Karpas-422 (cell line): ENCODE measurements at regions not wholly inside any gene's neighbourhood (a gene's known extent, or its start where the extent isn't known, plus 50 kb on each side); places are given as distances from the start of the nearest gene placed in this dataset.

ENCODE experiments used
- DNase-seq: peaks from one replicate; pipeline ENCODE4 v3.0.0-alpha.2; 2015
- H2AFZ ChIP-seq: fragments of 200-600 bp; sonication (generic); 2 replicates; pipeline ENCODE4 v1.6.1; 2014; ENCODE audit warnings: antibody characterized with exemption, low read length, mixed read lengths
- H3K27ac ChIP-seq: fragments of 200-600 bp; sonication (generic); 2 replicates; pipeline ENCODE4 v1.5.1; 2014; ENCODE audit warnings: mild to moderate bottlenecking, low read length, moderate library complexity
- H3K27me3 ChIP-seq: fragments of 200-600 bp; sonication (generic); 2 replicates; pipeline ENCODE4 v1.6.1; 2014; ENCODE audit warnings: low read length, mixed read lengths
- H3K36me3 ChIP-seq: fragments of 200-600 bp; sonication (generic); 2 replicates; pipeline ENCODE4 v1.6.1; 2014; ENCODE audit warnings: low read length, mixed read lengths; ENCODE audit not compliant: insufficient read depth
- H3K4me1 ChIP-seq: fragments of 200-600 bp; sonication (generic); 2 replicates; pipeline ENCODE4 v1.6.1; 2014; ENCODE audit warnings: mild to moderate bottlenecking, low read length, mixed read lengths
- H3K4me2 ChIP-seq: fragments of 200-600 bp; sonication (generic); 2 replicates; pipeline ENCODE4 v1.6.1; 2014; ENCODE audit warnings: low read length, low read depth, mild to moderate bottlenecking; ENCODE audit not compliant: poor library complexity, severe bottlenecking
- H3K4me3 ChIP-seq: fragments of 200-600 bp; sonication (generic); 2 replicates; pipeline ENCODE4 v1.5.1; 2014; ENCODE audit warnings: mild to moderate bottlenecking, antibody characterized with exemption, low read length, mixed read lengths
- H3K79me2 ChIP-seq: fragments of 200-600 bp; sonication (generic); 2 replicates; pipeline ENCODE4 v1.6.1; 2014; ENCODE audit warnings: mild to moderate bottlenecking, low read length, mixed read lengths
- H3K9ac ChIP-seq: fragments of 200-600 bp; sonication (generic); 2 replicates; pipeline ENCODE4 v1.6.0; 2014; ENCODE audit warnings: low read length
- H3K9me2 ChIP-seq: fragments of 200-600 bp; sonication (generic), shearing (Covaris generic); replicated peaks from 2 replicates; pipeline ENCODE4 v1.6.0; 2014; ENCODE audit warnings: mild to moderate bottlenecking, low read length, moderate library complexity; ENCODE audit not compliant: insufficient read depth
- H3K9me3 ChIP-seq: fragments of 300-700, 200-600 bp; sonication (generic); 2 replicates; pipeline ENCODE4 v1.6.1; 2014; ENCODE audit warnings: low read length, mixed read lengths
- H4K20me1 ChIP-seq: fragments of 200-600 bp; sonication (generic); 2 replicates; pipeline ENCODE4 v1.6.1; 2014; ENCODE audit warnings: mild to moderate bottlenecking, antibody characterized with exemption, low read length, low read depth; ENCODE audit not compliant: insufficient read depth

DNA sequence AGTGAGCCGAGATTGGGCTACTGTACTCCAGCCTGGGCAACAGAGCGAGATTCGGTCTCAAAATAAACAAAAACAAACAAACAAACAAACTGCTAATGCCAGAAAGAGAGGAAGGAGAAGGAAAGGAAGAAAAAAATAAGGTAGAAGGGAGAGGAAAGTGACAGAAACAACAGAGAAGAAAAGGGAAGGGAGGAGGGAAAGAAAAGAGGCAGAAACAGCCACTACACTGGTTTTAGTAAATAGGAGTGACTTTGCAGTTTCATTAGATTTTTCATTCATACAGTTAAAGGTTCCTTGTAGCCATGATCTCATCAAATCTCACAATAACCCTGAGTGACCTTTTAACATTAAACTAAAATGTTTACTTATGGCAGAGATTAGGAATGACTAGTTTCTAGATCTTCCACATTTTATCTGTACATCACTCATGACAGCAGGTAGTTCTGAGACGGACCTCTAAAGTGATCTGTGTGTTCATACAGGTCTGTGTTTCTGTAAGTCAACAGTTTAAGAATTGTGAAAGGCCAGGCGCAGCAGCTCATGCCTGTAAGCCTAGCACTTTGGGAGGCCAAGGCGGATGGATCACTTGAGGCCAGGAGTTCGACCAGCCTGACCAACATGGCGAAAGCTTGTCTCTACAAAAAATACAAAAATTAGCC, 191.3 kb upstream of the KLF14 start:
- Histone ChIP-seq H2AFZ (no peak overlapping the region), H3K9me2 (no peaks in the 10 kb centered on the region), H4K20me1 (peaks cover 5% of the 10 kb centered on the region; the same call in 1 of the 2 replicates), H3K9ac (no peak overlapping the region), H3K27me3 (no peaks in the 10 kb centered on the region), H3K4me3 (no peak overlapping the region), H3K79me2 (peaks cover 89% of the 10 kb centered on the region), H3K36me3 (peaks cover 28% of the 10 kb centered on the region; the same call in 1 of the 2 replicates), H3K9me3 (no peaks in the 10 kb centered on the region), H3K4me2 (no peak overlapping the region), H3K27ac (no peak overlapping the region), H3K4me1 (0 out of 2 replicates have a peak, but pooled peaks cover 3% of the 10 kb centered on the region)
- no peak for DNase-seq

DNA sequence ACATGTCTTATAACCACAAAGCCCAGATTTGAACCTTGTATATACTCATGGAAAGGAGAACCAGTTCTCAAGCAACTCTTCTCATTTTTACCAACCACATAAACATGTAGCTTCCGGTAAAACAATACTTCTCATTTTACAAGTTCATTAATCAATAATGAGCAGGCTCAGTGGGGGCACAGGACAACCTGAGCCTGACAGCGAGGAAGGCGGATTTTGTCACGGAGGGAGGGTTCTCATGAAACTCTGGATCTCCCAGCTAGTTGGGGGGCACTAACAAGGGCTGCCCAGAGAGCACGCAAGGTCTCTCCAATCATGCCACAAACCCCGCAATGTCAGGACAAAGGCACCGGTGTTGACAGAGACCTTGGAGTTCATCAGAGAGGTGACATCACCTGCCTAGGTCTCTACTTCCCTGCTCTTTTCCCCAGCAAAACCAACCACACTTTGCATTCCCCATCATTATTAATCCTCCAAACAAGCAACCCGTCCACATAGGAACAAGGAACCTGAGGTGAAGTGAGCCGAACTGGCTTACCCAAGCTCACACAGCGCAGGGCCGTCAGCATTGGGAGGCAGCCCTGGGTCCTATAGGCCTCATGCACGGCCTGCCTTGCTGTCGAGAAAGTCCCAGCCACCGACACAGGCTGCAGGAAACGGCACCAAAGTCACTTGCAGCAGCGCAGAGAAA, 192.1 kb upstream of the KLF14 start:
- Histone ChIP-seq H3K9ac (no peak overlapping the region), H3K36me3 (peaks cover 28% of the 10 kb centered on the region; the same call in 1 of the 2 replicates), H3K4me1 (no peaks in the 10 kb centered on the region), H3K79me2 (peaks cover 89% of the 10 kb centered on the region), H3K27me3 (no peaks in the 10 kb centered on the region), H2AFZ (no peak overlapping the region), H3K4me2 (no peak overlapping the region), H3K27ac (no peak overlapping the region), H3K4me3 (no peak overlapping the region), H3K9me3 (no peaks in the 10 kb centered on the region), H3K9me2 (no peaks in the 10 kb centered on the region), H4K20me1 (peaks cover 5% of the 10 kb centered on the region; the same call in 1 of the 2 replicates)
- no peak for DNase-seq

DNA sequence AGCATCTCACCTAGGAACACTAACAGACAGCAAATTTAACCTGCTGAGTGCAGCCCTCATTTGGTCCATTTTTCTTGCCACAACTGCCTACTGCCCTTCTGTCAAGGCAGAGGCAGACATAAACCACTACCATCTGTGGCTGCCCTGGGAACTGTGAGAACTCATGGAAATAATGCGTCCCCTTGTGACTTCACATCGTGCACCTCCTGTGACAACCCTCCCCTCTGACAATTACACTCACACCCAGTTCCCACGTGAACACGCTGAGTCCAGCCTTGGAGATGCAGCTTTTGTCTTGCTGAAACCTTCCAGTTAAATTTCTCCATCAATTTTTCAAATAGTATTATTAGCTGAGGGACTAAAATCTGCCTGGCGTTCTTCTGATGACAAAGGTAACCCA, 193.1 kb upstream of the KLF14 start:
- Histone ChIP-seq H3K27ac (no peak overlapping the region), H3K27me3 (no peaks in the 10 kb centered on the region), H3K36me3 (peaks cover 20% of the 10 kb centered on the region; the same call in 1 of the 2 replicates), H3K4me3 (no peak overlapping the region), H3K9ac (no peak overlapping the region), H2AFZ (no peak overlapping the region), H3K4me1 (no peaks in the 10 kb centered on the region), H4K20me1 (peaks cover 5% of the 10 kb centered on the region; the same call in 1 of the 2 replicates), H3K4me2 (no peak overlapping the region), H3K9me2 (no peaks in the 10 kb centered on the region), H3K79me2 (peaks cover 89% of the 10 kb centered on the region), H3K9me3 (no peaks in the 10 kb centered on the region)
- DNase-seq: no peak

DNA sequence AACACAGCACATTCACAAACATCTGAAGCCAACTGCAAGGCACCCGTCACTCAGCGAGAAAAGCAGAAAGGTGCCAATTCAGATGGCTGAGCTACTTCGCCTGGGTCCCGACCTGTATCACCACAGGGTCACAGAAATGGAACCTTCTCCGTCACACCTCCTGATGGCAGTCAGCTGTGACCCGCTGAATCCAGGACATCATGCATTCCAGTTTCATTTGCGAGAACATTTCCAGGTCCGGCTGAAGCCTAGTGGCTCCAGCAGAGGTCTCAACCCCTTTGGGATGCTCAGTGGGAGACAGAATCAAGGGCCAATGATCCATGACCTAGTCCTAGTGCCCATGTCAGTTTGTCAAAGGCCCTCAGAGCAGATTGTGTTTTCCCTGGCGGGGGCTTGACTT, 193.6 kb upstream of the KLF14 start:
- H2AFZ ChIP-seq: no peak overlapping the region
- H3K4me3 ChIP-seq: no peak overlapping the region
- H3K27ac ChIP-seq: no peak overlapping the region
- H3K4me2 ChIP-seq: no peak overlapping the region
- no peaks in the 10 kb centered on the region for H3K9me3 ChIP-seq
- H3K36me3 ChIP-seq: peaks cover 20% of the 10 kb centered on the region; the same call in 1 of the 2 replicates
- no peaks in the 10 kb centered on the region for H3K27me3 ChIP-seq
- no peaks in the 10 kb centered on the region for H3K4me1 ChIP-seq
- no peak overlapping the region for H3K9ac ChIP-seq
- H4K20me1 ChIP-seq: peaks cover 5% of the 10 kb centered on the region; the same call in 1 of the 2 replicates
- DNase-seq: no peak
- H3K9me2 ChIP-seq: no peaks in the 10 kb centered on the region
- H3K79me2 ChIP-seq: peaks cover 90% of the 10 kb centered on the region

DNA sequence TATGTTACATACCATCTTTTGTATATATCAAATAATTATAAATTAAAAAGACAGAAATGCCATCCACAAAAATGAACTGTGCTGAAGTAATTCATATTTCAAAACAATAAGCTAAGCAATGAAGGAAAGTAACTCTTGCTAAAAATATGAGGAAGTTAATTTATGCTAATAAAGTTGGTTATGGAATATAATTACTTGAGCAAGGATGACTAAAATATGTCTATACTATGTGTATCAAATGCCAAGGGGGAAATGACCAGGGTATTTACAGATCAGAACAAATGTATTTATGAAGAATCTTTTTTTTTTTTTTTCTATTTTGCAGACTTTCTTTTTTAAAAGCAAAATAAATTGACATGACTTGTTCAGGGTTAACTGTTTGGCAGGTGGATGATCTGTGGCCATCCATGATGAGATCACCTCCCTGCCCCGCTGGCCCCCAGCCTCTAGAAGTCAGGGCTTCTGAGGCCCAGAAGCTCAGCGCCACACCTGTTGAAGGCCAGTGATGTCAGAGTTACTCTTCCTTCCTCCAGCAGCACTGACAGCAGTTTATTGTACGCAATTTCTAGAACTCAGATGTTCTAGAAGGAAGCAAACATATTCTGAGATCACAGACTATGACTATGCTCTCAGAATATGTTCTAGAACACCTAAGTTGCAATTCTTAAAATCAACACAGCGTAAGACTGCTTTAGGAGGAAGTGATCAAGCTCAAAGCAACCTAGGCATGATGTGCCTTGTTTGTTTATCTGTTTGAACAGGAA, 196.1 kb upstream of the KLF14 start:
- H3K9ac ChIP-seq: no peak overlapping the region
- H3K79me2 ChIP-seq: peaks cover 93% of the 10 kb centered on the region

DNA sequence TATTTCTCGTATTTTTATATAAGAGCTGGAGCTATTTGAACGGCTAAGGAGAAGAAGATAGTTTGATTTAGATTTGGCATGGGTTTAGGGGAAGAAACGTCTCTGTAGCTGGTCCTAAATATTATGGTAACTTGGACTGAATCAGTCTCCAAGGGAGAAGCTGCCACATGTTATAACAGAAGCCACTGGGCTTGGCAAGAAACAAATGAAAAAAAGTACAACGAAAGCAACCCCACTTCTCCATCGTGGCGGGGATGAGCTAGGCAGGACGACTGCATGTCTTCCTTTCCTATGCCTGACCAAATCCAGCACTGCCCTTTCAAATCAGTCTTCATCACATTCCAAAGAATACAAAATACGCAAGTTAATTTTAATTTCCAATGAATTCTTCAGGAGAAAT, 196.7 kb upstream of the KLF14 start:
- H4K20me1 ChIP-seq: peaks cover 5% of the 10 kb centered on the region; the same call in 1 of the 2 replicates
- H3K79me2 ChIP-seq: peaks cover 94% of the 10 kb centered on the region
- no peak overlapping the region for H3K4me2 ChIP-seq
- H2AFZ ChIP-seq: no peak overlapping the region
- H3K4me1 ChIP-seq: no peaks in the 10 kb centered on the region
- no peak overlapping the region for H3K9ac ChIP-seq
- H3K9me3 ChIP-seq: no peaks in the 10 kb centered on the region
- no peak overlapping the region for H3K27ac ChIP-seq
- H3K27me3 ChIP-seq: no peaks in the 10 kb centered on the region
- no peak for DNase-seq
- H3K4me3 ChIP-seq: no peak overlapping the region
- no peaks in the 10 kb centered on the region for H3K9me2 ChIP-seq
- H3K36me3 ChIP-seq: peaks cover 31% of the 10 kb centered on the region; the same call in 1 of the 2 replicates

More for the DNA sequence above, 196.1 kb upstream of the KLF14 start:
- Histone ChIP-seq H2AFZ (no peak overlapping the region), H3K4me2 (no peak overlapping the region), H3K4me3 (no peak overlapping the region), H3K27me3 (no peaks in the 10 kb centered on the region), H3K9me3 (no peaks in the 10 kb centered on the region), H3K9me2 (no peaks in the 10 kb centered on the region), H3K4me1 (no peaks in the 10 kb centered on the region), H3K36me3 (peaks cover 25% of the 10 kb centered on the region; the same call in 1 of the 2 replicates), H3K27ac (no peak overlapping the region), H4K20me1 (peaks cover 5% of the 10 kb centered on the region; the same call in 1 of the 2 replicates)
- no peak for DNase-seq

DNA sequence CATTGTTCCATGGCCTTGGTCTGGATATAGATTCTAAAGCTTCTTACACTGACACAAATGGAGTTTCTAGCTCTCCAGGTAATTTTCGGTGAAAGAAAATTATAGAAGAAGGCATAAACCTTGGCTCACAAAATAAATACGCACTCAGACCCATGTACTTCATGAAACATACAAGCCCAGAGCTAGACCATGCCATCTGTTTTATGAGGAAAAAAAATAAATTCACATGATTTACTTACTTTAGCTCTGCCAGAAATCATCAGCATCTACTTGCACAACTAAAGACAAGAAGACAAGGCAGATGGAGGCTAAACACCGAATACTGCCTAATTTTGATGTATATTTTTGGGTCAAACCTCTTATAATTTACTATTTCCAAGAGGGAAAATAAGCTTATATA, 197.4 kb upstream of the KLF14 start:
- Histone ChIP-seq H3K27ac (no peak overlapping the region), H4K20me1 (peaks cover 5% of the 10 kb centered on the region; the same call in 1 of the 2 replicates), H3K9ac (no peak overlapping the region), H2AFZ (no peak overlapping the region), H3K27me3 (no peaks in the 10 kb centered on the region), H3K4me2 (no peak overlapping the region), H3K4me1 (peaks cover under 1% of the 10 kb centered on the region), H3K9me3 (no peaks in the 10 kb centered on the region), H3K4me3 (no peak overlapping the region), H3K9me2 (no peaks in the 10 kb centered on the region), H3K36me3 (peaks cover 31% of the 10 kb centered on the region; the same call in 1 of the 2 replicates), H3K79me2 (peaks cover 94% of the 10 kb centered on the region)
- no peak for DNase-seq

DNA sequence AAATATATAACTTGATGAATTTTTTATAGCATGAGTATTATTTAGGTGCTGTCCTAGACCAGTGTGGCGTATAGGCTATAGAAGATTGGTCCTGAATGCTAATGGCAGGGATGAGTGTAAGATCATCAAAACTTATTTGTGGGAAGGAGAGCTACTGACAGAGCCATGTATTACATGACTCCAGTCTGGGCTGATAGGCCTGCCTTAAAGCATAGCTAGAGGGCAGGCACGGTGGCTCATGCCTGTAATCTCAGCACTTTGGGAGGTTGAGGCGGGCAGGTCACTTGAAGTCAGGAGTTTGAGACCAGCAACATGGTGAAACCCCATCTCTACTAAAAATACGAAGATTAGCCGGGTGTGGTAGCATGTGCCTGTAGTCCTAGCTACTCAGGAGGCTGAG, 198.1 kb upstream of the KLF14 start:
- no peak overlapping the region for H3K27ac ChIP-seq
- H4K20me1 ChIP-seq: peaks cover 5% of the 10 kb centered on the region; the same call in 1 of the 2 replicates
- no peak for DNase-seq
- no peaks in the 10 kb centered on the region for H3K9me2 ChIP-seq
- no peak overlapping the region for H2AFZ ChIP-seq
- H3K9me3 ChIP-seq: no peaks in the 10 kb centered on the region
- H3K36me3 ChIP-seq: peaks cover 35% of the 10 kb centered on the region; the same call in 1 of the 2 replicates
- no peaks in the 10 kb centered on the region for H3K27me3 ChIP-seq
- H3K4me2 ChIP-seq: no peak overlapping the region
- no peak overlapping the region for H3K9ac ChIP-seq
- H3K4me3 ChIP-seq: no peak overlapping the region
- peaks cover 7% of the 10 kb centered on the region for H3K4me1 ChIP-seq
- peaks cover 98% of the 10 kb centered on the region for H3K79me2 ChIP-seq
